Kidney capillary endothelial cell (primary cell): ENCODE measurements at regions not wholly inside any gene's neighbourhood (a gene's known extent, or its start where the extent isn't known, plus 50 kb on each side); places are given as distances from the start of the nearest gene placed in this dataset.
"Not testable (repeated sequence)": the region's sequence is repeated elsewhere in the genome, so short reads cannot be mapped to it uniquely, and the experiment has no call there.

Experiments used
- DNase-seq: peaks from one replicate; pipeline ENCODE4 v3.0.0-alpha.2; 2018; ENCODE audit warnings: low spot score

- DNase-seq = no peak
Observed at GRCh38 chrX:74080165-74080564, 223.8 kb upstream of the ZCCHC13 start.

- no peak for DNase-seq
Observed at GRCh38 chrX:74065831-74066390, 213.4 kb upstream of the XIST start.

GRCh38 chrX:74063426-74064155 lies 211.1 kb upstream of the XIST start:
- DNase-seq = no peak

GRCh38 chrX:74061879-74062278 lies 209.4 kb upstream of the XIST start:
- DNase-seq = no peak

- DNase-seq = no peak
Observed at GRCh38 chrX:74049126-74049525, 196.6 kb upstream of the XIST start.

GRCh38 chrX:74034066-74034465 lies 181.6 kb upstream of the XIST start:
- not testable (repeated sequence) for DNase-seq

- DNase-seq = not testable (repeated sequence)
Observed at GRCh38 chrX:74031527-74031926, 179.0 kb upstream of the XIST start.

GRCh38 chrX:74030766-74031165 lies 178.3 kb upstream of the XIST start:
- not testable (repeated sequence) for DNase-seq

GRCh38 chrX:74025145-74025544 lies 172.6 kb upstream of the XIST start:
- not testable (repeated sequence) for DNase-seq

- DNase-seq = no peak
Observed at GRCh38 chrX:74023203-74023602, 170.7 kb upstream of the XIST start.

GRCh38 chrX:74018253-74018652 lies 165.7 kb upstream of the XIST start:
- no peak for DNase-seq

- peak; percentile 66 for DNase-seq
Observed at GRCh38 chrX:74015379-74016019, 163.0 kb upstream of the XIST start.

- DNase-seq = no peak
Observed at GRCh38 chrX:74009041-74009440, 156.5 kb upstream of the XIST start.

- no peak for DNase-seq
Observed at GRCh38 chrX:73992019-73992418, 139.5 kb upstream of the XIST start.

GRCh38 chrX:73987166-73987565 lies 134.7 kb upstream of the XIST start:
- no peak for DNase-seq

- no peak for DNase-seq
Observed at GRCh38 chrX:73979551-73980131, 127.1 kb upstream of the XIST start.

GRCh38 chrX:73977542-73978169 lies 125.1 kb upstream of the XIST start:
- no peak for DNase-seq

- not testable (repeated sequence) for DNase-seq
Observed at GRCh38 chrX:73967461-73967860, 114.9 kb upstream of the XIST start.

GRCh38 chrX:73965833-73966232 lies 113.3 kb upstream of the XIST start:
- DNase-seq = no peak

GRCh38 chrX:73964579-73964978 lies 112.1 kb upstream of the XIST start:
- DNase-seq = no peak

GRCh38 chrX:73963682-73964081 lies 111.2 kb upstream of the XIST start:
- DNase-seq = no peak

- DNase-seq = no peak
Observed at GRCh38 chrX:73962948-73963347, 110.4 kb upstream of the XIST start.

- not testable (repeated sequence) for DNase-seq
Observed at GRCh38 chrX:73961867-73962266, 109.4 kb upstream of the XIST start.
